ENCODE measurements at regions not wholly inside any gene's neighbourhood (a gene's known extent, or its start where the extent isn't known, plus 50 kb on each side); places are given as distances from the start of the nearest gene placed in this dataset.
A peak's percentile ranks its signal among the peaks of the same experiment; 100 is the strongest.
"Not testable (repeated sequence)": the region's sequence is repeated elsewhere in the genome, so short reads cannot be mapped to it uniquely, and the experiment has no call there.

GRCh38 chr10:33955676-33956075 is 621.2 kb upstream of the NRP1 start:
- DNase-seq (ENCODE audit: low spot score), result no peak

GRCh38 chr10:33952692-33953360 is 618.4 kb upstream of the NRP1 start:
- peak; percentile 8 for DNase-seq (ENCODE audit: low spot score)

- no peak for DNase-seq (ENCODE audit: low spot score)
These were observed 615.7 kb upstream of the NRP1 start for GRCh38 chr10:33950206-33950605.

- DNase-seq (ENCODE audit: low spot score), result no peak
These were observed 613.1 kb upstream of the NRP1 start for GRCh38 chr10:33947544-33947943.

- DNase-seq (ENCODE audit: low spot score), result no peak
These were observed 610.6 kb upstream of the NRP1 start for GRCh38 chr10:33945051-33945450.

DNA sequence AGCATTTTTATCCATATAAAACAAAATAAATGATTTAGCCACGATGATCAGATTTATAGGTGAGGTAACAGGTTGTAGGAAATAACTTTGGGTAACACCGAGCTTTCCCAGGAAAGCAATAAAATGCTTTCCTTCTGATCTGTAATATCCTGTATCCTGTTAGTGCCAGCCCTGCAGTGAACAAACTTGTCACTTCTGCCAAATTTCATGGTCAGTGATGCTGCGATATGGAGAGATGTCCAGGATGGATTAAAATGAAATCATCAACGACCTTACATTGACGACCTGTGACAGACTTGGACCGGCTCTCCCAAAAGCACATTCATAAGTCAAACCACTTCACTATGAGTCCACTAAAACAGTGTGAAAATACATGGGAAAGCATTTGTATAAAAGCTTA is 608.0 kb upstream of the NRP1 start:
- DNase-seq (ENCODE audit: low spot score), result no peak

GRCh38 chr10:33939892-33940291 is 605.4 kb upstream of the NRP1 start:
- no peak for DNase-seq (ENCODE audit: low spot score)

- no peak for DNase-seq (ENCODE audit: low spot score)
These were observed 604.9 kb upstream of the NRP1 start for GRCh38 chr10:33939410-33939809.

DNA sequence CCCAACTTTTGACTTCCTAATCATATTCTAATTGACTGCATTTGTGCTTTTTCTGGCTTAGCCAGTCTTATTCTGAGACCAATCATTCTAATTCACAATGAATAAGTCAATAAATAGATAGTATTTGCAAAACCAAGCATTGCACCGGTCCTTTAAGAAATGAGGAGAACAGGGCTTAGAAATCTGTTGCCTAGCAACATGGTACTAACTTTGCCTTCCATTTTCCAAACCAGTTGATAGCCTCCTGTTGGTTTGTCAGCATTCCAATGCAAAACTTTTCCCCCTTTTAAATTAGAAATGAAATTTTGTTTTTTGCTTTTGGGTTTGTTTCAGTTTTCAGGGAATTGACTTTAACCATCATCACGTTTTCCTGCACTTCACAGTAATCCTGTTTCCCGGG is 603.5 kb upstream of the NRP1 start:
- no peak for DNase-seq (ENCODE audit: low spot score)

- DNase-seq (ENCODE audit: low spot score), result no peak
These were observed 602.7 kb upstream of the NRP1 start for GRCh38 chr10:33937036-33937730.

DNA sequence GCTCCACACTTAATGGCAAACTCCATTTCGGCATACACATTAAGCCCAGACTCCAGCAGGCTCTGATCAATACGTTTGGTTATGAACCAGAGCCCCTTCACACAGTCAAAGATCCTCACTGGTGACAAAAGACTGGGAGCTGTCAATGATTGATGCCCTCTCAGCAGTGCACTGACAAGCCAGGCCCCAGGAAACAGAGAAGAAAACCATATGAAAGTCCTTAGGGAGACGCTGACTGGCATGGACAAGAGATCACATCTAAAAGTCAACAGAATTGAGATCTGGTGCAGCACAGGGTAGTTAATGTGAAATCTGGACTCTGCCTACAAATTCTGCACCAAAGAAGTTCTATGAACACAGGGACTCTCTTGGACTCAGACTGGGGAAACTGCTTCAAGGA is 600.9 kb upstream of the NRP1 start:
- DNase-seq (ENCODE audit: low spot score), result no peak

DNA sequence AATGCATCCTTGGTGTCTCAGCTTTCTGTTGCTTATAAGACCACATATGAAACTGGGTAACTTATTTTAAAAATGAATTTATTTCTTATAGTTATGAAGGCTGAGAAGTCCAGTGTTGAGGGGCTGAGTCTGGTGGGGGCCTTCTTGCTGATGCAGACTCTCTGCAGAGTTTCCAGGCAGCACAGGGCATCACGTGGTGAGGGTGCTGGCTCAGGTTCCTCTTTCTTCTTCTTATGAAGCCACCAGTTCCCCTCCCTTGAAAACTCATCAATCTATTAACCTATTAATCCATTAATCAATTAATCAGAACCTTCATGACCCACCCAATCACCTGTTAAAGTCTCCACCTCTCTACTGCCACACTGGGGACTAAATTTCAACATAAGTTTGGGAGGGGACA is 595.6 kb upstream of the NRP1 start:
- DNase-seq (ENCODE audit: low spot score), result no peak

GRCh38 chr10:33927347-33927746 is 592.9 kb upstream of the NRP1 start:
- DNase-seq (ENCODE audit: low spot score), result no peak

DNA sequence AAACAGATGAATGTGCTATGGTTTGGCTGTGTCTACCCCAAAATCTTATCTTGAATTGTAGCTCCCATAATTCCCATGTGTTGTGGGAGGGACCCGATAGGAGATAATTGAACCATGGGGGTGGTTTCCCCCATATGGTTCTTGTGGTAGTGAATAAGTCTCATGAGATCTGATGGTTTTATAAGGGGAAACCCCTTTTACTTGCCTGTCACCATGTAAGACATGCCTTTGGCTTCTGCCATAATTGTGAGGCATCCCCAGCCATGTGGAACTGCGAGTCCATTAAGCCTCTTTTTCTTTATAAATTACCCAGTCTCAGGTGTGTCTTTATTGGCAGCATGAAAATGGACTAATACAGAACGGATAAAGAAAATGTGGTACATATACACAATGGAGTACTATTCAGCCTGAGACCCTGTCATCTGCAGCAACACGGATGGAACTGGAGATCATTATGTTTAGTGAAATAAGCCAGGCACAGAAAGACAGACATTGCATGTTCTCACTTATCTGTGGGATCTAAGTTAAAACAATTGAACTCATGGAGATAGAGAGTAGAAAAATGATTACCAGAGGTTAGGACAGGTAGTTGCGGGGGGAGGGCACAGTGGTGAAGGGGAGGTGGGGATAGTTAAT is 587.6 kb upstream of the NRP1 start:
- DNase-seq (ENCODE audit: low spot score), result no peak

DNA sequence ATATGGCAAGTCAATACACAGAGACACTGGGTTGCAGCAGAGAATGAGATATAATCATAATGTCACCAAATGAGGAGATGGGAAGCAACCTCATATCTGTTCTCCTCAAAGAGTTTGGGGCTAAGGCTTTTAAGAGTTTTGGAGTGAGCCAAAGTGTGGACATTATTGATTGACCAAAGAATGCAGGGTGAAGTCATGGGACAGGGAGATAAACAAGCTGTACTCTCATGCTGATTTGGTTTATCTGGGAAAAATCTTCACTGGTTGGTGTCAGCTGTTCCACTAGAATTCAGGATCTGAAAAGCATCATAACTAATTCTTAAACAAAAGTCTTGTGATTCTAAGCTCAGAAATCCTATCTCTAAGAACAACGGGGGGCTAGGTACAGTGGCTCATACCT is 585.9 kb upstream of the NRP1 start:
- no peak for DNase-seq (ENCODE audit: low spot score)

DNA sequence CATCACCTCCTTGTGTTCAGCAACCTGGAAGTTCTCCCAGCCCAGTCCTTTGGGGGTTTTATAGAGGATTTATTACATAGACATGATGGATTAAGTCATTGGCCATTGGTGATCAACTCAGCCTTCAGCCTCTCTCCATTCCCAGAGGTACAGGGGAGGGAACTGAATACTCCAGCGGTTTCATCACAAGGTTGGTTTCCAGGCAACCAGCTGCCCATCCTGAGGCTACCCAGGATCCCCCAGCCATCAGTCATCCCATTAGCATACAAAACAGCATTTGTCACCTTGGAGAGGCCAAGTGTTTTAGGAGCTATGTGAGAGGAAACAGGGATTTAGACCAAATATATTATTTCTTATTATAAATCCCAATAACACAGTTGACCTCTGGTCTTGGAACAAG is 584.8 kb upstream of the NRP1 start:
- no peak for DNase-seq (ENCODE audit: low spot score)

GRCh38 chr10:33917069-33917780 is 582.8 kb upstream of the NRP1 start:
- DNase-seq (ENCODE audit: low spot score), result no peak

DNA sequence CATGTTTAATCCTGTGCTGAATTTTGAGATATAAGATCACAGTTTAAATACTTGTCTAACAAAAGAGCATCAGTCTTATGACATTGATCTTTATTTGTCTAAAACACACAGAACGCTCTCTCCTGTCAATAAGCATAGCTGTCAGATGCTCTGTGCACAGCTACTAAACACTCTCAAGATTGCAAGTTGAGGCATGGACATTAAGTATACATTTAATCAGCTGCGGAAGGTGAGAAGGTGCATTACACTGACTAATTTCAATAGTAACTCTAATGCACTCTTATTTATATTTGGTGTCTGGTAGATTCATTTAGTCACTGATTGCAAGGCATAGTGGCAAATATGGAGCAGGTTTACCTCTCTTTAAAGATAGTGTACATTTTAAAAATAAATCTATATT is 580.3 kb upstream of the NRP1 start:
- no peak for DNase-seq (ENCODE audit: low spot score)

GRCh38 chr10:33913194-33913593 is 578.7 kb upstream of the NRP1 start:
- no peak for DNase-seq (ENCODE audit: low spot score)

- DNase-seq (ENCODE audit: low spot score), result not testable (repeated sequence)
These were observed 575.0 kb upstream of the NRP1 start for GRCh38 chr10:33909476-33909875.

DNA sequence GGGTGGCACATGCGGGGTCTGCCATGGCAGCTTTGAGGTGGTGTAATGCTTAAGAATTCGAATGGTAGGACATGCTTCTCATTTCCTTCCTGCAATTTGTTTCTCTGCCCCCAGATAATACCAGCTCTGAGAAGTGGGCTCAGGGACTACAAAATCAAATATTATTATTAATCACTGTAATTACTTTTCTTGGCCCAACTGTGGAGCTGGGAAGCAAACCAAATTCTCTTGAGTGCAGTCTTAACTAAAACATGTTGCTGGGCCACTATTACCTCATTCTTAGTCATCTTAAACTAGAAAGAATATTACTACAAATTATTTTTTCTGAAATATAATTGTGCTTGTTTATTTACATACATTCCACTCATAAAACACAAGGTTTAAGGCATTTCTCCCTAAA is 566.7 kb upstream of the NRP1 start:
- peak; percentile 48 for DNase-seq (ENCODE audit: low spot score)

GRCh38 chr10:33900596-33900995 is 566.1 kb upstream of the NRP1 start:
- peak; percentile 22 for DNase-seq (ENCODE audit: low spot score)

Data from AG08396 (cell line).